ENCODE measurements at regions not wholly inside any gene's neighbourhood (a gene's known extent, or its start where the extent isn't known, plus 50 kb on each side); places are given as distances from the start of the nearest gene placed in this dataset.
A peak's percentile ranks its signal among the peaks of the same experiment; 100 is the strongest.

GRCh38 chr5:117411701-117412100 lies 837.1 kb upstream of the SEMA6A start:
- peaks cover 0 to 3% of the 10 kb centered on the region in 2 experiments; a peak in 1 of 5 replicates for H3K9me3 Mint-ChIP-seq

More at GRCh38 chr5:117411701-117412100, 837.1 kb upstream of the SEMA6A start:
- H3K4me1 ChIP-seq (ENCODE audit: insufficient read depth, low read length), result no peaks in the 10 kb centered on the region
- no peak overlapping the region for H3K27ac ChIP-seq (ENCODE audit: insufficient read length, low read depth, low read length)
- H3T11ph ChIP-seq (ENCODE audit: low read length), result no peak overlapping the region
- Mint-ChIP-seq H3K4me3 (no peak overlapping the region), H3K27me3 (ENCODE audit: low read depth) (no peaks in the 10 kb centered on the region), H3K36me3 (ENCODE audit: insufficient read depth in 1 of 3, low read depth in 3 of 3) (peaks cover 0 to 2% (median 0%) of the 10 kb centered on the region in 3 experiments; a peak in 2 of 7 replicates), H3K27ac (no peak overlapping the region), H3K4me1 (peaks cover 6 to 7% of the 10 kb centered on the region in 2 experiments)
- H3K4ac ChIP-seq (ENCODE audit: low read depth, low read length), result no peak overlapping the region
- no peak overlapping the region for H4K91ac ChIP-seq (ENCODE audit: insufficient read length, low read depth, low read length)
- H3K79me2 ChIP-seq (ENCODE audit: insufficient read depth, low read length), result no peaks in the 10 kb centered on the region
- H3K9ac ChIP-seq (ENCODE audit: extremely low read depth, insufficient read length, low read length), result no peak overlapping the region
- H3K18ac ChIP-seq (ENCODE audit: insufficient read length, low read depth, low read length), result no peak overlapping the region
- no peaks in the 10 kb centered on the region for H3K79me1 ChIP-seq (ENCODE audit: insufficient read depth, low read depth, low read length, poor library complexity, severe bottlenecking)
- H4K20me1 ChIP-seq (ENCODE audit: control insufficient read depth, insufficient read depth, insufficient read length), result no peaks in the 10 kb centered on the region
- no peak overlapping the region for H3K14ac ChIP-seq (ENCODE audit: insufficient read depth, low read length)
- no peak overlapping the region for H2BK120ac ChIP-seq (ENCODE audit: low read depth, low read length, poor library complexity, severe bottlenecking)
- H2AFZ ChIP-seq (ENCODE audit: low read length), result peak overlapping the region; percentile 50
- H2BK12ac ChIP-seq (ENCODE audit: insufficient read length, low read depth, low read length), result no peak overlapping the region
- DNase-seq, result no peak
- no peak for TF ChIP-seq CTCF (conservative IDR thresholded peaks at IDR 0.05)
- no peak overlapping the region for H3K4me2 ChIP-seq (ENCODE audit: insufficient read depth, insufficient read length, low read length)
- H2BK20ac ChIP-seq (ENCODE audit: low read depth, low read length, poor library complexity, severe bottlenecking), result no peak overlapping the region
- H3K23me2 ChIP-seq (ENCODE audit: insufficient read length, low read depth, low read length, poor library complexity, severe bottlenecking), result no peaks in the 10 kb centered on the region
- no peak overlapping the region for H2BK15ac ChIP-seq (ENCODE audit: low read depth, low read length)
- no peak overlapping the region for H3K56ac ChIP-seq (ENCODE audit: insufficient read length, low read depth, low read length)
- H3K9me3 ChIP-seq (ENCODE audit: control insufficient read depth, low read depth, low read length), result no peaks in the 10 kb centered on the region
- no peak overlapping the region for H2AK5ac ChIP-seq (ENCODE audit: insufficient read length, low read length)
- no peak overlapping the region for H4K5ac ChIP-seq (ENCODE audit: insufficient read length, low read depth, low read length)
- no peak overlapping the region for H2BK5ac ChIP-seq (ENCODE audit: insufficient read length, low read length)
- no peaks in the 10 kb centered on the region for H3K27me3 ChIP-seq (ENCODE audit: insufficient read depth, low read length)
- H4K8ac ChIP-seq (replicated peaks; ENCODE audit: insufficient read length, low read depth, low read length), result no peak overlapping the region
- no peak overlapping the region for H3K23ac ChIP-seq (ENCODE audit: insufficient read length, low read depth, low read length)
